ENCODE measurements at regions not wholly inside any gene's neighbourhood (a gene's known extent, or its start where the extent isn't known, plus 50 kb on each side); places are given as distances from the start of the nearest gene placed in this dataset.

DNA sequence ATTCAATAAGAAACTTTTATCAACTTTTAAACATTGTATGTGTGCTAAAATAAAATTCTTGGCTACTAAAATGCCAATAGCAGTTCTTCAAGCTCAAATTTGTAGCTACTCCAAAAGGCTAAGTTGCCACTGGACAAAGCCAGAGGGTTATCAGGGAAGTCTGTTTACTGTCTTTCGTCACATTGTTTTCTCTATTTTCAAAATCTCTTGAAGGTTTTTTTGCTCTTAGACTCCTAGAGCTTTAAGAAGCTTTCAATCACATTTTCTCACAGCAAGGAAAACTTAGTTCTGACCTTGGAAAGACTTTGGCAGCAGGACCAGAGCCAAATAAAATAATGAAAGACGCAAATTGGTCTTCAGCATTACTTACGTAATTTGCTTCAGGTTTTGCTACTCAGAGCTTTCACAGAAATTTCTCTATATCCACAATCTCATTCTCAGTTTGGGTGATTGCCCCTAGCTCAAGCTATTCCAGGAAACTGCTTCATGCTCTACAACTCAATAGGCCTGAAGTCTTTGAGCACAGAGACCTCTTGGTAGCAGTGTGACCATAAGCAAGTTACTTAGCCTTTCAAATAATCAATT, 257.7 kb downstream of the GABRG2 start:
- no peak for ATAC-seq

DNA sequence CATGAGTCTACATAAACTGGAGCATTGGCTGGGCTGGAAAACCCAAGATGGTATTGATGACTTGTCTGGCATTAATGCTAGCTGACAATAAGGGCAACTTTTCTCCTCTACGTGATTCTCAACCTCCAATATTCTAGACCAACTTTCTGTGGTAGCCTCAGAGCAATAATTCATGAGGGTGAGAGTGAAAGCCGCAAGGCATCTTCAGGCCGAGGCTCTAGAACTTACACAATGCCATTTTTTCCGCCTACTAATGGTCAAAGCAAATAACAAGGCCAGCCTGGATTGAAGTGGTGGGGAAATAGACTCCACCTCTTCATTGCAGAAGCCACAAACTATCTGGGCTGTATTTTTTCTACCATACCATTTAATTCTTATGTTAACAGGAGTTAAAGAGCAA, 267.4 kb downstream of the GABRG2 start:
- no peak for ATAC-seq

DNA sequence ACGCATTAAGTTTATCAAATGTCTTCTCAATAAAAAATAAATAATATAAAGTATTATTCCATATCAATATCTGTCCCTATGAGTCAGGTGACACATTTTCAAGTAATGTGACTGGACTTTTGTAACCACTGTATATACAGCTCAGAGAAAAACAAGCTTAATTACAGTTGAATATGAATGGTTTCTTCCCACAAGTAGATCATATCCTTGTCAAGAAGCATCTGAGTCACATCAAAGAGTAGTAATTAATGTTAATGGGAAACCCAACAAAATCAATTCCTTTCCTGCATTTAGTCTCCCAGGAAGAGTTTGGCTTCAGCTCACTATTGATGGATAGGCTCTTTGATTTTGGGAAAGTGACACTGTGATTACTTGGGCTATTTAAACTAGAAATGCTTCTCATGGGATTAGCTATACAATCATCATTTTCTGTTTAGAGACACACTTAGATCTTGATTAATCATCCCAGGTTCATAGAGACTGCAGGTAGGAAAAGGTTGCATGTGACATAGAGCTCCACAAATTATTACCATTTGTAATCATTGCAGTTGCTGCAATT, 292.9 kb downstream of the GABRG2 start:
- no peak for ATAC-seq

DNA sequence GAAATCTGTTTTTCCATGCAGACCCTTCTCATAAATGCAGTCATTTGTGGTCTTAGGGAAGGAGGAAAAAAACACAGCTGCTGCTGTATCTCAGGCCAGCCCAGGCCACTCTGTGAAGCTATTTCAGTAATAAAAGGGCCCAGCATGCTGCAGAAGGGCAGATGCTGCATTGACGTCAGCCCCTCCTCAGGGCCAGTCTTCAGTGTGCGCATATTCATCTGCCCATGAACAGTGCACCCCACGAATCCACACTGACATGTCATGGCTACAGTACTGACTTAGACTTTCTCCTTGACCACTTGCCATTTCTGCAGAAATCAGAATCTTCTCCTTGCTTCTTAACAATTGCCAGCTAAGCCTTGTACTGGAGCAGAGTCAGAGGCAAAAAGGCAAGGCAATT, 304.7 kb downstream of the GABRG2 start:
- ATAC-seq = no peak

DNA sequence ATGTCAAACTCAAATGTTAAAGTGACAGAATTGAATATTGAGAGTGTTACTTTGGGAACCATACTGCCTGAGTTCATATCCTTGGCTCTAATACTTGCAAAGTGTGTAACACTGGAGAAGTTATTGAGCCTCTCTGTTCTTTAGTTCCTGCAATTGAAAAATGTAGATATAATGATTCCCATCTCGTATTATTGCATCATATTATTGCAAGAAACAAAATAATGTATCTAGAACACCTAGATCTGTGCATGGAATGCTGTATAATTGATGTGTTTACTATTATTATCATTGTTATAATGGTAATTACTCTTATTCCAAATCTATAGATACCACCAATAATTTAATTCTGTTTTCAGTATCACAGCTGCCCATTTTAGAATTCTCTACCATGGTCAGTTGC, 310.3 kb downstream of the GABRG2 start:
- ATAC-seq = no peak

DNA sequence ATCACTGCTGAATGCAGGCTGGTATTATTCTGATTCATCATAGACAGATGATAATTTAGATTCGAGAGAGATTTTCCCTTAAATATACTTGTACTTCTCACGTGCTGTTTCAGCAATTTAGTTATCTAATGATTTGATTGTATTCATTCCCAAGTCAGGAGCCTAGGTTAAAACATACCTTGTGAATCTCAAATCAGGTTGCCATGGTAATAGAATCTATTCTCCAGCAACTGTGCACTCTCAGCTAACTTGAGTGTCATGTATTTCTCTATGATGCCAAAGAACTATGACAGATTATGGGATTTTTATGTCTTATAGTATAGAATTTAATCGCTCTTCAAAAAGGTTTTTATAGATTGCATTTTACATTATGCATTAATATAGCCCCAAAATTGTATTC, 315.3 kb downstream of the GABRG2 start:
- ATAC-seq = no peak

DNA sequence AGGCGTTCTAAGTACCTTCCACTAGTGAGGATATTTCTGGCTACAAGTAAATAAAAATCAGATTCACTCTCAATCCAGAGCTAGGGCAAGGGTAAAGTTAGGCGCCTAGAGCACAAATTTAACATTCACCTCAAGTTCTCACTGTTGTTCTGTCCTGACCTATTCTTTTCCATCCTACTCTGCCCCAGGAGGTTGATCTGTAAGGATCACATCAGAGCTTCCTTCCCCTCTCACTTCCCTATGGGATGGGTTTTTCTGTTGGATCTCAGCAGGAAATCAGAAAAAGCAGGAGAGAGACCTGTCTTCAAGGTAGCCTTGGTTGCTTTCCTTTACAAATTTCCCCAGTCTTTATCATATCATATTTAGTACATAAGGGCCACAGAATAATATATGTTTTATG, 316.7 kb downstream of the GABRG2 start:
- no peak for ATAC-seq

DNA sequence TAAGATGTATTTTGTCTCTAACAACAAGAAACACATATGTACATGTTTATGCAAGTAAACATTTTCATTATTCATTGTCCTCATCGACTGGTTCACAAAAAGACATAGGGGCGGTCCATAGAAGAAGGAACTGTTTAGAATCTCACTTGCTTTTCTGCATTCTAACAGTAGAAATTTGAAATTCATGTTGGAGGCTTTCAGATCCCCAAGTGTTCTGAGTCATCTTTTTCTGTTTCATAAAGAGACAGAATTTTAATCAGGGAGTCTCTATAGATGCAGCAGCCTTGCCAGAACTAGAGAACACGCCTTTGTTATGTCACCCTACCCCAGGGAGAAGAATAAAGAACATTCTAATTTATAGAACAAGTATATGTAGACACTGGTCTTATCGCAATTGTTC, 324.3 kb downstream of the GABRG2 start:
- no peak for ATAC-seq

DNA sequence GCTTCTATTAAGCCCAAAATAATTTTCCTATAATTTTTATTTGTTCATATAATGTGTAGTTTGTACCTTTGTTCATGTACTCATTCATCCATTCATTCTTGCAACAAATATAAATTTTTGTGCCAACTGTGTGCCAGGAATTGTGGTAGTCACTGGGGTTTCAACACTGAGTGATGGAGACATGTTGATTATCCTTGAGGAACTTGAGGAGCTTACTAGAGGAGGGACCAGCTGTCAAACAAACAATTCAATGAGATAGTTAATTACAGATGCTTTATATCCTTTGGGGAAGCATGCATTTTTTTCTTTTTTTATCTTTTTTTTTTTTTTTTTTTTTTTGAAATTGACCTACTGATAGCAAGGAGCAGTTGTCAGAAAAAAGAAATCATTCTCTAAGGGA, 324.8 kb downstream of the GABRG2 start:
- ATAC-seq = no peak

DNA sequence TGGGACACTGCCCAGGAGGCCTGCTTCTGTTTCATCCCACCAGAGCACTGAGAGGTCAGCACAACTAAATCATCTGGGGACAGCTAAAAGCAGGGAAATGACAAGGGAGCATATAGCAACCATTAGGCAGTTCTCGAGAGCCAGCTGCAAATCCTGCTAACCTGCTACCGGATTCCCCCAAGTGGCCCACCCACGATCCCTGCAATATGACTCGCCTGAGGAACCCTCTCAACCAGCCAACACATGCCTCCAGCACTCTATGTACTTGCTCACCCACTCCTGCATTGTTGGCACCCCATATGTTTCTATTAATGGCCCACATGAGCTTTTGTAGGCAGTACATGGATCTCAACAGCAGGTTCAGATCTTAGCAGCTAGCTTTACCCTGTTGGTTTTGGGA, 326.0 kb downstream of the GABRG2 start:
- no peak for ATAC-seq

DNA sequence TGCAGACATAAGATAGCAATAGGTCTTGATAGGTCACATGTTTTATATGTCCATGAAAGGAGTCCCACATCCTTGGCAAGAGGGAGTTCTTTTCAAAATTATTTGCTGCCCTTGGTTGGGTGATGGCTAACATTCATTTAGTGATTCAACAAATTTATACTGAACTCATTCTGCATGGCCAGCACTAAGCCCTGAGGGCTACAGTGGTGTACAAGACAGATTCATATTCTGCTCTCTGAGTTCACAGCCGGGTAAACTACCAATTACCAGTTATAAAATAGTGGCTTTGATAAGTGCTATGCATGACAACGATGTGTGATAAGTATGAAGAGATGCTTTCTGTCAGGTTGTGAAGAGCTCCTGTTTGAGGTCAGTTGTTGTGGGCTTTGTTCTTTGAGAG, 340.0 kb downstream of the GABRG2 start:
- ATAC-seq = no peak

DNA sequence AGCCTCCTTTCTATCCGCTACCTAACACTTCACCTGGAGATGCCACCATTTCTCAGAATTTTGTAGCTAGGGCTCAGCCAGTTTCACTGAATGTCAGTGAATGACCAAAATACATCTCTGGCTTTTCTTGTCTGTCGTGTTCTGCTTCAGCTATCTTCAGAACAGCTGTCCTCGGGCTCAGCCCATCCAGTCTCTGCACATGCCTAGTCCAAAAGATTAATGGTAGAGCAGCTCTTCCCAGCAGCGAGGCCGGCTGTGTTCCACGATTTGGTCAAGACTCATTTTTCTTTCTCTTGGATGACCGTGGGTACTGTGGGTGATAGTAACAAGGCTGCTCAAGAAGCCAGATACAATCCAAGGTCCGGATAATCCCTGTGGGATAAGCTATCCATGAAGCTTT, 342.8 kb downstream of the GABRG2 start:
- no peak for ATAC-seq

DNA sequence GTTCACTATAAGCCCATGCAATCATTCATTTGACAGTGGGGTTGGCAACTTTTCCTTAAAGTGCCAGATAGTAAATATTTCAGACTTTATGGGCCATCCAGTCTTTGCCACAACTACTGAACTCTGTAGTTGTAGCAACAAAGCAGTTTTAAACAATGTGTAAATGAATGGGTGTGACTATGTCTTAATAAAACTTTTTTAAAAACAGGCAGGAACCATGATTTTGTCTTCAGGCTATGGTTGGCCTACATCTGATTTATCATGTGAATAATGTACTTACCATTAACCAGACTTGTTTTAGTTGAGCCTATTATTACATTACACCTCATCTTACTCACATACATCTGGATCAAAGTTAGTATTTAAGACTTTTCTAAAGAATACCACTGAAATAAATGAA, 361.6 kb downstream of the GABRG2 start:
- no peak for ATAC-seq

DNA sequence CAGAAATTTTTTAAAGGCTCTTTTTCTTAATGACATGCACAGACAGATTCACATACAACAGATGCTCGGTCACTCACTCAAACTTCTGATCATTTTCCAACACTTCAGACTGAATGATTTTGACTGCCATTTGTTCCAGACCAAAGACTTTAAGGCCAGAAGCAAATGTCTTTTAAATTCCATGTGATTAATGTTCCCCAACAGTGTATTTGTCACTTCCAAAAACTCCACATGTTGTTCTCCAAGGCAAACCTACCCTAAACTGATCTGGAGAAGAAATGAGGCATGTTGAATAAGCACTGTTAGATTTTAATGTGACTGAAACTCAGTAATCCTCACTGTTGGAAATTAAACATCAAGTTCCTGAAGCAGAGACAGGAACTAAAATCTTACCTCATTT, 366.7 kb downstream of the GABRG2 start:
- ATAC-seq = no peak

DNA sequence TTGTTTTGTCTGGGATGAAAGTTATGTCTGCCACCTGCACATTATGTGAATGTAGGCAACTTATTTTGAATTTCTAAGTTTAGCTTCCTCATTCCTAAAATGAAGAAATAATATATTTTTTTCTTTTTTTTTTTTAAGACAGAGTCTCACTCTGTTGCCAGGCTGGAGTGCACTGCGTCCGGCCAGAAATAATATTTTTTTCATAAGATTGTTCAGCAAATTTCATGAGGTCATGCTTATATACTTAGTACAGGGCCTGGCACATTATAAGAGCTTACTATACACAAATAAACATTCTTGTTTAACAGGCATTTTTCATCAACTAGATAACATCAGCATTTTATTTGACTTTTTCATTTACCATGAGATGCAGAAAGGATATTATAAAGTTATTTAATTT, 368.5 kb downstream of the GABRG2 start:
- ATAC-seq = no peak

DNA sequence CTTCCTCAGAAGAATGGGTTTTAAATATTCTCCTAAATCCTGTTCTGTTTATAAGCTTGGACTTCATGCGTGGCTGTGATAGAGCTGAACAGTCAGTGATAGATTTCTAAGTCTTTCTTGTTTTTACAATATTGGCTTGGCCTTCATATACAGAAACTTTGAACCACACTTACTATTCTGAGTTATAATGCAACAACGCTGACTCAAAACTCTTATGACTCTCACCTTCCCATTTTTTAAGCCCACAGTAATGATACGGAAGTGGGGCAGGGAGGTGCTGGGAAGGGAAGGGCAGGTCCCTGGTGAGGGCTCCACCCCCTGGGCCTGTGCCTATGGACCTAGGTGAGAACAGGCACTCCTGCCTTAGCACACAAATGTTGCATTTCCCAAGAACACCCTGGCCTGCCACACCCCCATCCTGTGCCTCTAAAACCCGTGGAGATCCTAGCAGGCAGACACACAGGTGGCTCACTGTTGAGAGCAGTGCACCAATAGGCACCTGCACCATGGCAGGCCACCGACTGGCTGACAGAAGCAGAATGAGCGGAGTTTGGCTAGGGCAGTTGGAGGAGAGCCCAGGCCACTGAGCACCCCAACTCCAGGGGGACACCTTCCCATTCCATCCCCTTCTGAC, 376.7 kb downstream of the GABRG2 start:
- ATAC-seq = no peak

DNA sequence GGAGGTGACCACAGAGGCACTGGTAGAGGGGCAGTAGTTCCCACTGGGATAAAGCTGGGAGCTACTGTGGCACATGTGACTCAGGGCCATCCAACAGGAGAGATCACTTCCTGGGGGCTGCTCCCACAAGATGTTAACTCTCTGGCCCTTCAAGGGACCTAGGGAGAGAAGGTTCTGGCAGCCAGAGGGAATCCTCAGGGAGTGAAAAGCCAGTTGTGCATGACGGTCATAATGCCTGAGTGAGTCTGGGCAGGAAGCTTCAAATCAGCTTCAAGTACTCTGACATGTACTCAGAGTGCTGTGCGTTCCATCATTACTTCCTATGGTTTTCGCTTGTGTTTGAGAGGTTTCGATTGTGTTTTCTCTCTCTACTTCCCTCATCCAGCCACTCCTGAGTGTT, 388.5 kb downstream of the GABRG2 start:
- no peak for ATAC-seq

DNA sequence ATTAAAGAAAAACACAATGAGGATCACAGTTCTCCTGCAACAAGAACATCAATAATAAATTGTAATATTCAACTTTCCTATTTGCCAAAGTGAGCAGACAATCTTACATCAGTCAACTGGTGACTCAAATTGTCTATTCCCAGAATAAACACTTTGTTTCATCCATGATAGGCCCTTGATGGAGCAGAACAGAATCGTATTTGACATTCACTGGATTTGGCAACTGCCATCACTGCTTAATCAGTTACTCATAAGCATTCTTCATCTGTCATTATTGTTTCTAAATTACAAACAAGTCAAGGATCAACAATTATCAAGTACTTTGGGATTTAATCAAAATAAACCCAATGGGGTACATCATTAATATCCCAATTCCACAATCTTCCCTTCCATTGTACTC, 398.4 kb downstream of the GABRG2 start:
- ATAC-seq = no peak

DNA sequence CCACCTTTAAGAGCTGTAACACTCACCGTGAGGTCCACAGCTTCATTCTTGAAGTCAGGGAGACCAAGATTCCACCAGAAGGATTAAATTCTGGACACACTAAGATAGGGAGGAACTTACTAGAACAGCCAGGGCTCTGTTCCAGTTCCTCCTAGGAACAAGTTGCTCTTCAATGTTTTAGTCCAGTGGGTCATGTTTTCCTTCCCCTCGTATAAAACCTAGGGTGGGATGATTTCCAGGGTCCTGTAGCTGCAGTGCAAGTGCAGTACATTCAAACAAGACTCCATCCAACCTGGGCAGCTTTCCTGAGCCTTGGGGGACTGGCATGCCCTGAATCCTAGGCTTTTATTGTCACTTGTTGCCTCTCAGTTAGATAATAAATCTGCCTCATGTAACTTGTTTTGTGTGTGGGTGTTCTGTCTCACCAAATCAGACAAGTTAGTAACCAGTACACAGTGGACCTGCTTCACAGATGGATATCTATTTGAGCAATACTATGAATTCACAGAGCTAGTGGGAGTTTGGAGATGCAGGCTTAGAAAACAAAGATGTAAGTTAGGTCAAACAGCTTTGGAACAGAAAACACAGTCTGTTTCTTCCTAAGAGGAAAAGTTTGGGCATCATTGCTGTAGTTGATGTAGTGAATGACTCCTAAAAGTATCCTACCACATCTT, 405.6 kb downstream of the GABRG2 start:
- ATAC-seq = no peak

DNA sequence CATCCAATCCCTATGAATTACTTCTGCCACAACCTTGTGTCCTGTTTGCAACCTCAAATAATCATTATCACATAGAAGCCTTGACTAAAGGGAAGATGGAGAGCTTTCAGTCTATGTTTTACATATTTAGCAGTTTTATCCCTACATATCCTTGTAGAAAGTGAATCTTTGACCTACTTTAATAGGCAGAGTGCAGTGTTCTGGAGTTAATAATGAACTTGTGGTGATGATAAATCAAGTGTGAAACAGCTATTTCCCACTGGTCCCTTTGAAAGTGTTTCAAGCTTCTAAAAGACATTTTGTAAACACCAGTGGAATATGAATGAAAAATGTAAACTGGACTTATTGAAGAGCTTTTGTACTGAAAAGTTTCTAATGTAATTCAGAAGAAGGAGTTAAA, 406.7 kb downstream of the GABRG2 start:
- no peak for ATAC-seq

DNA sequence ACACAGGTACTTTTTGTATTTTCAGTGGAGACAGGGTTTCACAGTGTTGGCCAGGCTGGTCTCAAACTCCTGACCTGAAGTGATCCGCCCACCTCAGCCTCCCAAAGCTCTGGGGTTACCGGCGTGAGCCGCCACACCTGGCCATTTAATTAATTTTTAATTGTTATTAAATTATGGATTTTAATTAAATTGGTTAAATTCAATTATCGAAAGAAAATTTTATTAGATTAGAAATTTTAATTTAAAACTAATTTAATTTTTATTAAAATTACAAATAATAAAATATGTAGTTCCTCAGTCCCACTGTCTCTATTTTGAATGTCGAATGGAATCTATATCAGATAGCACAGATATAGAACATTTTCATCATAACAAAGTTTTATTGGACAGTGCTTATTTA, 416.5 kb downstream of the GABRG2 start:
- no peak for ATAC-seq

DNA sequence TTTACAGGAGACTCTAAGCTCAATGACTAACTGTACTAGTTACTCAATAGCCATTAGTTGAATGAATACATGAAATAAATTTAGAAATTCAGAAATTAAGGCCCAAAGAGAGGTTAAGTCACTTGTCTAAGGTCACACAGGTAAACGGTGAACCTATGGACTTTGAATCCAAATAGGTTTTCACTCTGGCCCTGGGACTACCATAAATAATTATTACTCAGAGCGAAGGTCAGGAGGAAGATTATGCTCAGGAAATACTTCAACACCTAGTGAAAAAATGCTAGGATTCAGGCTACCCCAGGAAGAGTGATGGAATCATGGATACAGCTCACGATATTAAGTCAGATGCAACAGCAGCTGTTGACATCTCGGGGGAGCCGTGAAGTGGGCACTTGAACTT, 417.4 kb downstream of the GABRG2 start:
- no peak for ATAC-seq

DNA sequence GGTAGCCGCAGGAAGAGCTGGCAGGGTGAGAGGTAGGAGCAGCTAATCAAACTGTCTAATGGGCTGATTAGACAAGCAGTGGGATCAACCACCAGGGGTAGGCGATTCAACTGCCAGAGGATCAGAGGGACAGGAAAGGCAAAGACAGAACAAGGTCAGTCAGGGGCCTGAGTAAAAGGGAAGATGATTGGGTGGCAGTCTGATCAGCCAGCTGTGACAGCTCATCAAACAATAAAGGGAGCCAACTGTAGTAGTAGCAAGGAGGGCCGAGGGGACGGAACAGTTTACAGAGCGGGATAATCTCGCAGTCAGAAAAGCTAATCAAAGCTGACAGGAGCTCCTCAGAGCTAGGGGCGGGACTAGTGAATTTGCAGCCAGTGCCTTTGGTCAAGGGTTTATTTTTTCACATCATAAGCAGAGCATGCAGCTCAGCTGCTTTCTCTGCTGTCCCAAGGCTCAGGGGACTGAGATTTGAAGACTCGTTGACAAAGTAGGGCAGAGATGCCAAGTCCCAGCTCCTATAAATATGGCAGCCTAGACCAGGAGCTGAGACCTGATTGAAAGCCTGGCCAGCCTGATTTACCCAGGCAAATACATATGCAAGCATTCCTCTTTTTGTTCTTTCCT, 418.2 kb downstream of the GABRG2 start:
- no peak for ATAC-seq
